OCI-LY7 (cell line): ENCODE measurements at regions not wholly inside any gene's neighbourhood (a gene's known extent, or its start where the extent isn't known, plus 50 kb on each side); places are given as distances from the start of the nearest gene placed in this dataset.

Experiments used
- CTCF ChIP-seq: fragments of 200-600 bp; sonication (generic); conservative IDR thresholded peaks from 2 replicates; pipeline ENCODE4 v1.5.1; 2014; ENCODE audit warnings: mild to moderate bottlenecking, antibody characterized with exemption, low read length, moderate library complexity, mixed read lengths
- EZH2phosphoT487 ChIP-seq: fragments of 200-600 bp; sonication (generic); IDR thresholded peaks from 2 replicates; pipeline ENCODE4 v1.6.1; 2018; ENCODE audit warnings: low read depth, borderline replicate concordance, mild to moderate bottlenecking, mixed run types, antibody characterized with exemption, low read length, moderate library complexity, mixed read lengths

DNA sequence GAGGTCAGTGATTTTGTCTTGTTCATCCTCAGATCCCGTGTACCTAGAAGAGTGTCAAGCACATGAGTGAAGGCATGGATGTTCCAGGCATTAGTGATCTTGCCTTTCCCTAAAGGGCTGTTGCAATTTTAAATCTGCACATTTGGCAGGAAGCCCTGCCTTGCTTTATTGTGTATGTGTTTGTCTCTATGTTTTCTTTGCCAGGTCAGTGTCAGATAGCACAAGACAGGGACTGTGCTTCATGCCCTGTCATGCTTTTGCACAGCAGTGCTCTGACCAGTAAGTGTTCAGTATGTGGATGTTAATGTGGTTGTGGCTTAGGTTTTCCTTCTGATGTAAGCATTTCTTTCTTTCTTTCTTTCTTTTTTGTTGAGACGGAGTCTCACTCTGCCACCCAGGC is 131.5 kb downstream of the RGPD3 start:
- TF ChIP-seq CTCF (no peak), EZH2phosphoT487 (no peak)
